ENCODE measurements at regions not wholly inside any gene's neighbourhood (a gene's known extent, or its start where the extent isn't known, plus 50 kb on each side); places are given as distances from the start of the nearest gene placed in this dataset.
"Not testable (repeated sequence)": the region's sequence is repeated elsewhere in the genome, so short reads cannot be mapped to it uniquely, and the experiment has no call there.

DNA sequence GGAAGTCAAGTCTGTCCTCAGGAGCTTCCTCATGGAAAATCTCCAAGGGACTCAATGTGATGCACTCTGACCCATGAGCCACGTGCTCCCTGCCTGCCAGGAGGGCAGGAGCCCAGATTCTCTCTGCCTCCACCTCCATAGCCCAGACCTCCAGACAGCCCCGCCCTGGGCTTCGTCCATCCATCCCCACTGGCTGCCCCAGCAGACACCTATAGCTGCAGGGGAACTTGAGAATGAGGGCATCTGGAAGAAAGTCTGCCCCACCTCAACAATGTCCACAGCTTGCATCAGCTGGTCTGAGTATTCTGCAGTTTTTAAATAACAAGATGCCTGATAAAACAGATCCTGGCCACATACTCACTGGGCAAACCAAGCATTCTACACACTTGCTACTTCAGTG is 418.8 kb upstream of the SMIM21 start:
- no peak for ATAC-seq
- TF ChIP-seq, protein P1, sequence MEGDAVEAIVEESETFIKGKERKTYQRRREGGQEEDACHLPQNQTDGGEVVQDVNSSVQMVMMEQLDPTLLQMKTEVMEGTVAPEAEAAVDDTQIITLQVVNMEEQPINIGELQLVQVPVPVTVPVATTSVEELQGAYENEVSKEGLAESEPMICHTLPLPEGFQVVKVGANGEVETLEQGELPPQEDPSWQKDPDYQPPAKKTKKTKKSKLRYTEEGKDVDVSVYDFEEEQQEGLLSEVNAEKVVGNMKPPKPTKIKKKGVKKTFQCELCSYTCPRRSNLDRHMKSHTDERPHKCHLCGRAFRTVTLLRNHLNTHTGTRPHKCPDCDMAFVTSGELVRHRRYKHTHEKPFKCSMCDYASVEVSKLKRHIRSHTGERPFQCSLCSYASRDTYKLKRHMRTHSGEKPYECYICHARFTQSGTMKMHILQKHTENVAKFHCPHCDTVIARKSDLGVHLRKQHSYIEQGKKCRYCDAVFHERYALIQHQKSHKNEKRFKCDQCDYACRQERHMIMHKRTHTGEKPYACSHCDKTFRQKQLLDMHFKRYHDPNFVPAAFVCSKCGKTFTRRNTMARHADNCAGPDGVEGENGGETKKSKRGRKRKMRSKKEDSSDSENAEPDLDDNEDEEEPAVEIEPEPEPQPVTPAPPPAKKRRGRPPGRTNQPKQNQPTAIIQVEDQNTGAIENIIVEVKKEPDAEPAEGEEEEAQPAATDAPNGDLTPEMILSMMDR (IDR thresholded peaks at IDR 0.05) = no peak
- TF ChIP-seq POLR2A (IDR thresholded peaks at IDR 0.05) = no peak
- no peak for TF ChIP-seq EP300 (IDR thresholded peaks at IDR 0.05)
- no peak for TF ChIP-seq POLR2AphosphoS5 (IDR thresholded peaks at IDR 0.05)
- Histone ChIP-seq H3K27ac (no peak overlapping the region), H3K4me1 (no peaks in the 10 kb centered on the region), H3K4me3 (no peak overlapping the region), H3K9me3 (no peaks in the 10 kb centered on the region), H3K27me3 (no peaks in the 10 kb centered on the region), H3K36me3 (no peaks in the 10 kb centered on the region)
- 87% methylated on average over 3 of the region's 3 CpGs; no CpG with 5 or more reads in 1 of the 2 donors for WGBS, 2 donors (ENCODE audit: low coverage in 1 of 2)

- Histone ChIP-seq H3K4me3 (no peak overlapping the region), H3K36me3 (no peaks in the 10 kb centered on the region), H3K27me3 (no peaks in the 10 kb centered on the region), H3K9me3 (no peaks in the 10 kb centered on the region), H3K4me1 (no peaks in the 10 kb centered on the region), H3K27ac (no peak overlapping the region)
- WGBS, 2 donors (ENCODE audit: low coverage in 1 of 2) = 75% methylated on average over 3 of the region's 3 CpGs; no CpG with 5 or more reads in 1 of the 2 donors
- TF ChIP-seq EP300 (IDR thresholded peaks at IDR 0.05) (no peak), POLR2A (IDR thresholded peaks at IDR 0.05) (no peak), POLR2AphosphoS5 (IDR thresholded peaks at IDR 0.05) (no peak)
- TF ChIP-seq, protein P1 (IDR thresholded peaks at IDR 0.05) = no peak
- ATAC-seq = no peak
These were observed 417.9 kb upstream of the SMIM21 start for GRCh38 chr18:75845413-75845812.

GRCh38 chr18:75844146-75844545 is 416.6 kb upstream of the SMIM21 start:
- no peak overlapping the region for H3K4me3 ChIP-seq
- no peaks in the 10 kb centered on the region for H3K36me3 ChIP-seq
- TF ChIP-seq EP300 (IDR thresholded peaks at IDR 0.05) (no peak), POLR2A (IDR thresholded peaks at IDR 0.05) (no peak), POLR2AphosphoS5 (IDR thresholded peaks at IDR 0.05) (no peak)
- TF ChIP-seq, protein P1 (IDR thresholded peaks at IDR 0.05) = no peak
- ATAC-seq = no peak
- H3K4me1 ChIP-seq = no peaks in the 10 kb centered on the region
- H3K9me3 ChIP-seq = no peaks in the 10 kb centered on the region
- no peak overlapping the region for H3K27ac ChIP-seq
- 91 to 93% methylated on average over 3 of the region's 3 CpGs for WGBS, 2 donors (ENCODE audit: low coverage in 1 of 2)
- H3K27me3 ChIP-seq = no peaks in the 10 kb centered on the region

GRCh38 chr18:75840131-75840530 is 412.6 kb upstream of the SMIM21 start:
- no peaks in the 10 kb centered on the region for H3K4me1 ChIP-seq
- WGBS, 2 donors (ENCODE audit: low coverage in 1 of 2) = 53 to 93% methylated on average over 2 to 3 of the region's 4 CpGs
- no peak overlapping the region for H3K4me3 ChIP-seq
- ATAC-seq = no peak
- H3K27me3 ChIP-seq = no peaks in the 10 kb centered on the region
- no peaks in the 10 kb centered on the region for H3K36me3 ChIP-seq
- no peak overlapping the region for H3K27ac ChIP-seq
- TF ChIP-seq, protein P1 (IDR thresholded peaks at IDR 0.05) = no peak
- TF ChIP-seq POLR2AphosphoS5 (IDR thresholded peaks at IDR 0.05) (no peak), POLR2A (IDR thresholded peaks at IDR 0.05) (no peak), EP300 (IDR thresholded peaks at IDR 0.05) (no peak)
- no peaks in the 10 kb centered on the region for H3K9me3 ChIP-seq

GRCh38 chr18:75839686-75840085 is 412.2 kb upstream of the SMIM21 start:
- not testable (repeated sequence) for H3K27ac ChIP-seq, H3K4me3 ChIP-seq, H3K27me3 ChIP-seq, H3K9me3 ChIP-seq, ATAC-seq, H3K4me1 ChIP-seq, H3K36me3 ChIP-seq
- no CpG with 5 or more reads among the region's 2 CpGs for WGBS, 2 donors (ENCODE audit: low coverage in 1 of 2)
